ENCODE measurements at regions not wholly inside any gene's neighbourhood (a gene's known extent, or its start where the extent isn't known, plus 50 kb on each side); places are given as distances from the start of the nearest gene placed in this dataset.

GRCh38 chr15:70196372-70197316 lies 98.9 kb upstream of the TLE3 start:
- peak; percentile 53 for DNase-seq

DNA sequence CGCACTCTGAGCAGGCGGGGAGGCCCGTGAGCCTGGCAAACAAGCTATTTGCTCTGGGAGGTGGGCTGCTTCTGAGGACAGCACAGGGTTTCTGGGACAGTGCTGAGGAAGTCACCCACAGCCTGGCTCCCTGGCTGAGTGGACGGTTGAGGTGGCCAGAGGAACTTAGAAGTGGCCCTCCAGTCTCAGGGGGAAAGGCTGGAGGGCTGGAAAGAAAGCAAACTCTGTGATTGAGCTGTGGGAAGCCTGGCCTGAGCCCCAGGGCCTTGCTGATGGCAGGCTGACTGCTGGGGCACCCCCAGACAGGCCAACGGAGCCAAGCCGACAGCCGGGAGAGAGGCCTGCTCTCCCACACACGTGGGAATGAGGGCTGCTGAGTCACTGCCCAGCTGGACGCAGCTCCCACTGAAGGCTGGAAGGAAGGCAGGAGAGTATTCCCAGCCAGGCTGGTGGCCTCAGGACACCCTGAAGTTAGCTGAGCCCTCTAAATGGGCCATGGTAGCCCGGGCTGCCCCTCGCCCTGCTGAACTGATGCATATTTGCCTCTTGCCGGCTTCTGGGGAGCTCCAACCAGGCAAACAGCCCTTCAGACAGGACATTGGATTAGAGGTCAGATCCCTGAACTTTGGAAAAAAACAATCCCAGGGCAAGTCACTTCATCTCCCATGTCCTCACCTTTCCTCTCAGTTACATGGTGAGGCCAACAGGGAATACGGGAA lies 98.0 kb upstream of the TLE3 start:
- no peak for DNase-seq

DNA sequence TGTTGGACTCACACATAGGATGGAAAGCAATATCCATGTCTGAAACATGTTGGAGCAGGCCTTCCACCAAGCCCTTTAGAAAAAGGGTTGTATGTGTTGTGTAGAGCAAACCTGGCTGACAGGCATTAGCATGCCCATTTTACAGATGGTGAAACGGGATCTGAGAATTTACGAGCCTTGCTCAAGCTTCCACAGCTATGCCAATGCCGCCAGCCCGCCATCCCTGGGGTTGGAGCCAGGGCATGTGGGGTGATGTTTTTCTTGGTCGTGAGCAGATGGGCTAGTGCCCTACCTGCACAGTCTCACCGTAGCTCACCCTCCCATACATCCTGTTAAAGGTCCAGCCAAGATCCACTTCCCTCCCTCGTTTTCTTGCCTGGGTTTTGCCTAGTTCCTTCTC lies 97.5 kb upstream of the TLE3 start:
- DNase-seq: no peak

- DNase-seq: no peak
Observed at GRCh38 chr15:70194266-70194665, 96.5 kb upstream of the TLE3 start.

DNA sequence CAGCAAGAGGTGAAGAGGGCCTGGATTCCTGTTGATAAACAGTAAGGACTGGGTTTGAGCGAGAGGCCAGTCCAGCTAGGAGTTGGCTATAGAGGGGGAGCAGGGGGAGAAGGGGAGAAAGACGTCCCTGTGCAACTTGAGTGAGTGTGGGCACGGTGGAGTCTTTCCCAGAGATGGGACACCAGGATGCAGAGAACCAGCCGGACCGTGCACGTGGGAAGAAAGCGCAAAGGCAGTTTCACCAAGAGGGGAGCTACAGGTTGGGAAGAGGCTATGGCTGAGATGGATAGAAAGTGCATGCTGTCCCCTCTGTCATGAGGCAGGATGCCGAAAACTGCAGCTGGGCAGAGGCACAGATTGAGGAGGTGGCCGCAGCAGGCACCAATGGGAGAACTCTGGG lies 96.0 kb upstream of the TLE3 start:
- DNase-seq: no peak

DNA sequence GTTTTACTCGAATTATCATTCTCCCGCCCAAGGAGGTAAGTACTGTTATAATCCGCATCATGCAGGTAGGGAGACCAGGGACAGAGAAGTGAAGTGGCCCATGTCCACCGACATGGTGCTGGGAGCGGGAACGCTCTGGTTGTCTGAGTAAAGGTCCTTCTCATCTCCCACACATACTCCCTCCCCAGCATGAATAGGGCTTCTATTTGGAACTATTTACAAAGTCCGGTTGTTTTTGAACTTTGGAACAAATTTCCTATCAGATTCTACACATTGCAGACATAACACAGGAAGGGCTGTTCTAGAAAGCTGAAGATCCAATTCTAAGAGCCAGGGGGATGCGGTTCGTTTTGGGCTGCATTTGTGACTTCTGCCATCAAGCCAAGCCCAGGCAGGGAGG lies 94.8 kb upstream of the TLE3 start:
- DNase-seq: no peak

DNA sequence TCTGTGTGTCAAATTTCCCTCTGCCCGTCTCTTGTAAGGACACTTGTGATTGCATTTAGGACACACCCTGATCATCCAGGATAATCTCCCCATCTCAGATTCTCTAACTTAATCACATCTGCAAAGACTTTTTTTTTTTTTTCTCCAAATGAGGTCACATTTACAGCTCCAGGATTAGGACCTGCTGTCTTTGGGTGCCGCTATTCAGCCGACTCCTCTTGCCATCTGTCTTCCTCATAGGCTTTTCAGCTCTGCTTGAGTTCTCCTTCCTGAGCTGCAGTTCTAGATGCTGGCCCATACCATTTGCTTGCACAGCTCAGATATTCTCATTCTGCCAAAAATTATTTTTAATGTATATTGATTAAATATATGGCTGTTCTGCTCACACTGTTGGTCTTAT lies 94.3 kb upstream of the TLE3 start:
- no peak for DNase-seq

DNA sequence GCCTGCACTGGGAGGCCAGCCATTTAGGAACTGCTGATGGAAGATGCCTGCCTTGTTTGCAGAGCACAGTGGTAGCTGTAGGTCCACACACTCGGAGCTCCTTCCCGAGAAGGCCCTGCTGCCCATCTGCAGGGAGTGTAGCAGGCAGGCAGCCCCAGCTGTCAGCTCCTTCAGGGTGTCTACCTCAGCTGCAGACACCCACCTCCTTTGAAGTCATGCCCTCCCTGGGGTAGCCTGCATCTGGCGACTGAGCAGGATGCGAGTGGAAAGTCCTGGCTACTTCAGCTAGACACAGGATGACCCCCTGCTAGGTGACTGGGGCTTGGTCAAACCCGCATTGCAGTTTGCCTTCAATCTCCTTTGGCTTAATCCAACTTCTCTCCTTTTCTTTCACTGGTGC lies 93.2 kb upstream of the TLE3 start:
- DNase-seq: no peak

DNA sequence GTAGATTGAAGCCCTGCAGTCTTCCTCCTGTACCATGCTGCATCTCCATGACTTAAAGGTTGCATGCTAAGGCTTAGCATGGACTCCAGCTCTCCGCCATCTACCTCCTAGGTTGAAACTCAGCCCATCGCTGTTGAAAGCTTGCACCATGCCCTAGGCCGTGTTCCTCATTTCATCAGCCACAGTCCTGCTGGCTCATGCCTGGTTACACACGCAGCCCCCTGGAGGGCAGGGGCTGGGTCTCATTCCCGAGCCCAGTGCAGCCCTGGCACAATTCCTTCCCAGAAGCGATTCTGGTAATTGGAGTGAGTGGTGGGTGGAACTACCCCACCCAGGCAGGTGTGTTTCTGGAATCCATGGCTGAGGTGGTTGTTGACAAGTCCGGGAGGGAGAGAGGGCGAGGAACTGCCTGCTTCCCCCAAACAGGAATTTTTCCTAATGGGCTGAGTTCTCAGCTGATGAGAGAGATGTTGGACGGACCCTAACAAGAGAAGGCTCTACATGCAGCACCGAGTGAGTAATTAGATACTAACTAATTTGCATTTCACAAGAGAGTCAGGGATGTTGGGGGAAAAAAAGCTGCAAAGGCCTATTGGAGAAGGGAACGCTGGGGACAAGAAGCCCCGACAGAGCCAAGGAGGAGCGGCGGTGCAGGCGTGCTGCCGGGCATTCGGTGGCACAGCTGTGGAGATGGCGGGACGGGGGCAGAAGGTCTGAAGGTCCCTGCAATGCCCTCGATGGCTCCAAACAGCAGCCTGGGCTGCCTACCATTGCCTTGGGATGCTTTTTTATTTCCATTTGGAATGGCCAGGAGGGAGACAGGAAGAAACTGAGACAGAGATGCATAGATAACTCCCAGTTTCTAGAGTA lies 92.3 kb upstream of the TLE3 start:
- no peak for DNase-seq

GRCh38 chr15:70188286-70188685 lies 90.6 kb upstream of the TLE3 start:
- DNase-seq: no peak

GRCh38 chr15:70187331-70187730 lies 89.6 kb upstream of the TLE3 start:
- no peak for DNase-seq

DNA sequence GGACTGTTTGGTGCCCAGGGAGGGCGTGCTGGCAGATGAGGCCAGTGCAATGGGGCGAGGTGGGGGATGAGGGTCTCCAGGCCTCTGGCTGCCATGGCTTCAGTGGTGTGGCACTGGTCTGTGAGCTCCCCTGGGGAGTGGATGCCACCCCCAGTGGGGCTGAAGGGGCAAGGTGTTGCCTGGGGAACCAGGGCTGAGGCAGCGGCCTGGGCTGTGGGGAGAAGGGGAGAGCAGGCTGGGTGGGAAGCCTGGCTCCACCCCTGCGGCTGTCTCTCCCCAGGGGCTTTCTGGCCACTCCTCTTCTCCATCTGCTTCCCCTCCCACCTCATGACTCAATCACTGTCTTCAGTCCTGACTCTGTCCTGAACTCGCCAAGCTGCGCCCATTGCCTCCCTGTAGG lies 88.4 kb upstream of the TLE3 start:
- DNase-seq: no peak

- DNase-seq: no peak
Observed at GRCh38 chr15:70185251-70185711, 87.6 kb upstream of the TLE3 start.

- no peak for DNase-seq
Observed at GRCh38 chr15:70182858-70183695, 85.4 kb upstream of the TLE3 start.

DNA sequence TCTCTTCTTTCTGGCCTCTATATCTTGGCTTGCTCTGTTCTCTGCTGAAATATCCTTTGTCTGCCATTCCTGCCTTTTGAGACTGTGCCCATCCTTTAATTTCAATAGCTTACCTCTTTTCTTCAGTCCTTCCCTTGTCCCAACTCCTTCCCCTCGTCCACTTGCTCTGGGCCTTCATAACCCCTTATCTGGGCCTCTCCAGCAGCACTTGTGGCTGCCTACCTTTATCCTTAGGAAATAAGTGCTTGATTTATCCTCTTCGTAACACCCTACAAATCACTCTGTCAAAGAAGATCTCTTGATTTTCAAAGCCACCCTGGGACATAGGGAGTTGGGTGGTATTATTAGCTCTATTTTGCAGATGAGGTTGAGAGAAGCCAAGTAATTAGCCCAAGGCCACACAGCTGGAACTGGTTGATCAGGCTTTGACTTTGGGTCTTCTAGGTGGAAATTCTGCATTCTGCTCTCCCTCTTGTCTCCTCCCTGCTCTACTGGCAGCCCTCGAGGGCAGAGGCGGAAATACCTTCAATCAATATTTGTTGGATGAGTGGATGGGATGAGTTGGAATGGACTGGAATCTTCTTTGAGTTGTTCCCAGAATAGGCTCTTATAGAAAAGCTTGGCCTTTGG lies 84.0 kb upstream of the TLE3 start:
- no peak for DNase-seq

- DNase-seq: no peak
Observed at GRCh38 chr15:70180186-70180875, 82.6 kb upstream of the TLE3 start.

DNA sequence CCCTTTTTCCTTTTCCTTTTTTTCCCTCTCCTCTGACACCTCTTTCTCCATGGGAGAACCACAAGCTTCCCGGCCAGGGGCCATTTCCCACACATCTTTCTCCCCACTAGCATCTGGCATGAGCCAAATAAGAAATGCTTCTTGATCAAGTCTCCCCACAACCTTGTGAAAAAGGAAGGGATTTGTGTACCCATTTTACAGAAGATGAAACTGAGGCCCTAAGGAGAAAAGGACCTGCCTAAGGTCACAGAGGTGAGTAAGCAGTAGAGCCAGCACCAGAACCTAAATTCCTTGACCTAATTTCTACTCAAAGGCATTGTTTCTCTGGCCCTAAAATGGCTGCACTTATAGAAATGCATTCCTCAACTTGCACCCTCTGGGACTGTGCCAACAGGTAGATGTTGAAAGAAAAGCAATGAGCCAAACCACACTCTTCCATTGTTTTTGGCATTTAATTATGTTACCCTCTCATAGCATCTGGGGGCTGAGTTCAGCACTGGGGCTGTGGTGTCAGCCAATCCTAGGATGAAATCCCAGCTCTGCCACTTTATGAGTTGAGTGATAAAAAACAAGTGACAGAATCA lies 81.7 kb upstream of the TLE3 start:
- DNase-seq: no peak

GRCh38 chr15:70178335-70179084 lies 80.8 kb upstream of the TLE3 start:
- DNase-seq: no peak

GRCh38 chr15:70172566-70173225 lies 75.0 kb upstream of the TLE3 start:
- no peak for DNase-seq

Measured in stimulated activated CD4-positive, alpha-beta T cell treated with anti-CD3 and anti-CD28 coated beads, Interleukin-1b, Interleukin-23, amount 100 ng/mL, for 48 hours (primary cell).